ENCODE measurements at regions not wholly inside any gene's neighbourhood (a gene's known extent, or its start where the extent isn't known, plus 50 kb on each side); places are given as distances from the start of the nearest gene placed in this dataset.

DNA sequence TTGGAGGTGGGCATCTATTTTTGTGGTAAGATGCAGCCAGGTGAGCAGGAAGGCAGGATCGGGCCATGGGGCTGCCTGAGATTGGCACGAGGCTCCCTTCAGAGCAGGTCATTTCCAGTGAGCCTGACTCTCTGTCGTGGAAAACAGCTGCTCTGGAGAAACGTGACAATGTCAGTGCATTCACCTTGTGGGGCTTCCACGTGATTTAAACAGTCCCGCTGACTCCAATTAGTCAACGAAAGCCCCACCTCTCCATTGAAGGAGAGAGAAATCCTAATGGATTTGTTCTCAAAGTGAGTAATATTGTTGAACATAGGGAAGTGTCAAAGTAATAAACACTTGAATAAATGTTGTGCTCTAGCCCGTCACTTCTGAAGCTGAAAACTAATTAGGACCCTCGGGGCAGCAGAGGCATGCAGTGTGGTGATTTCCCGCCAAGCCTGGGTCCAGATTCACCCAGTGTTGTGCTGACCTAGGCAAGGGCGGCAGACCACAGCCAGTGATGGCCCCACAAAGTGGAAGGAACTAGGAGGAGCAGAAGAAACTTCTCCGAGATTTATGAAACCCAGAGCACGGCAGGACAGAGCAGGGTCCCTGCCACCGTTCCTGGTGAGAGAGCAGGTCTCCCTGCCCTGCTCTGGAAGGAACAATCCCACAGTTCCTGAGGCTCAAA lies 172.5 kb upstream of the C1orf174 start:
- TF ChIP-seq CTCF (IDR thresholded peaks at IDR 0.05; ENCODE audit: borderline replicate concordance, extremely low read depth, low read length, poor library complexity, severe bottlenecking), result no peak
- no peak for TF ChIP-seq EZH2 (IDR thresholded peaks at IDR 0.05; ENCODE audit: borderline replicate concordance, low read depth, low read length, severe bottlenecking)

Data from DND-41 (cell line).